A673 (cell line): ENCODE measurements at regions not wholly inside any gene's neighbourhood (a gene's known extent, or its start where the extent isn't known, plus 50 kb on each side); places are given as distances from the start of the nearest gene placed in this dataset.

Source experiments
- BruUV-seq: library from RNA; stranded (reverse); fragments of 400-500 nt; replicated peaks from 2 replicates; lab custom pipeline; 2021; lab: Mats Ljungman, UMichigan
- CTCF ChIA-PET: fragments of 300-600 bp; sonication (Branson Sonifier 250); formaldehyde crosslinking; loops from one replicate; lab custom pipeline; 2022; ENCODE audit warnings: antibody characterized with exemption; lab: Charles Lee
- POLR2A ChIA-PET: fragments of 300-600 bp; sonication (Branson Sonifier 250); formaldehyde crosslinking; loops from one replicate; lab custom pipeline; 2022; ENCODE audit warnings: antibody characterized with exemption; ENCODE audit not compliant: low non-redundant PET; lab: Charles Lee
- DNase-seq: peaks from one replicate; pipeline ENCODE4 v3.0.0-alpha.2; 2015; ENCODE audit warnings: low spot score
- H3K27ac ChIP-seq: fragments of 200-600 bp; sonication (generic); 2 replicates; pipeline ENCODE4 v1.5.1; 2016; ENCODE audit warnings: mixed run types, low read depth, mild to moderate bottlenecking, mixed read lengths, antibody characterized with exemption, low read length; ENCODE audit not compliant: poor library complexity, severe bottlenecking
- H3K27me3 ChIP-seq: fragments of 200-600 bp; sonication (generic); replicated peaks from 2 replicates; pipeline ENCODE4 v1.6.1; 2017; ENCODE audit warnings: mixed run types, low read depth, mild to moderate bottlenecking, mixed read lengths, antibody characterized with exemption, low read length; ENCODE audit not compliant: insufficient read depth, poor library complexity
- H3K36me3 ChIP-seq: fragments of 200-600 bp; sonication (generic); 2 replicates; pipeline ENCODE4 v1.6.1; 2016; ENCODE audit warnings: mixed run types, mild to moderate bottlenecking, mixed read lengths, antibody characterized with exemption, low read length; ENCODE audit not compliant: insufficient read depth, poor library complexity, severe bottlenecking
- H3K4me1 ChIP-seq: fragments of 200-600 bp; sonication (generic); 2 replicates; pipeline ENCODE4 v1.6.1; 2017; ENCODE audit warnings: mixed run types, mild to moderate bottlenecking, mixed read lengths, antibody characterized with exemption, low read length; ENCODE audit not compliant: insufficient read depth, poor library complexity, severe bottlenecking
- H3K4me3 ChIP-seq: fragments of 200-600 bp; sonication (generic); 2 replicates; pipeline ENCODE4 v1.5.1; 2016; ENCODE audit warnings: low read depth, mixed run types, mild to moderate bottlenecking, mixed read lengths, low read length; ENCODE audit not compliant: poor library complexity, severe bottlenecking
- H3K9me3 ChIP-seq: fragments of 200-600 bp; sonication (generic); 2 replicates; pipeline ENCODE4 v1.6.1; 2016; ENCODE audit warnings: mixed run types, low read depth, mild to moderate bottlenecking, mixed read lengths, antibody characterized with exemption, low read length; ENCODE audit not compliant: poor library complexity, severe bottlenecking
- CTCF ChIP-seq: fragments of 300-800, 200-600 bp; sonication (generic); conservative IDR thresholded peaks from 2 replicates; pipeline ENCODE4 v1.5.1; 2017; ENCODE audit warnings: low read depth, mild to moderate bottlenecking, antibody characterized with exemption, low read length, moderate library complexity, mixed read lengths
- EZH2 ChIP-seq: fragments of 200-600 bp; sonication (generic); IDR thresholded peaks from 2 replicates; pipeline ENCODE4 v1.6.1; 2017; ENCODE audit warnings: borderline replicate concordance, low read depth, mild to moderate bottlenecking, mixed read lengths, antibody characterized with exemption, low read length; ENCODE audit not compliant: poor library complexity, severe bottlenecking
- intact Hi-C: fragments of 100-400 bp; cut with micrococcal nuclease; formaldehyde crosslinking; loops from one replicate; pipeline ENCODE4 v1.10.0; 2022; ENCODE audit not compliant: unreplicated experiment

- H3K36me3 ChIP-seq = no peaks in the 10 kb centered on the region
- no peak for TF ChIP-seq CTCF
- TF ChIP-seq EZH2 = no peak
- peak; percentile 61 for DNase-seq
These were observed 139.5 kb downstream of the ZNF326 start for GRCh38 chr1:90134175-90134955.

GRCh38 chr1:90133133-90133532, 138.2 kb downstream of the ZNF326 start:
- POLR2A ChIA-PET = interaction anchor here (0.6 kb wide), 1 partner anchor 510 kb away, joined by 4 read pairs; no protein-coding TSS in a partner anchor
- Histone ChIP-seq H3K36me3 (no peaks in the 10 kb centered on the region), H3K27me3 (no peaks in the 10 kb centered on the region), H3K9me3 (peaks cover 10% of the 10 kb centered on the region), H3K4me1 (peaks cover 48% of the 10 kb centered on the region), H3K27ac (peak overlapping the region; percentile 15), H3K4me3 (no peak overlapping the region)
- CTCF ChIA-PET = interaction anchor here (0.5 to 1.2 kb wide), 7 partner anchors 146 to 1033 kb away, joined by 3 to 5 read pairs (median 3); no protein-coding TSS in a partner anchor
- peak; percentile 93 for DNase-seq
- intact Hi-C loops = loop anchor here (1.0 to 10.0 kb wide), 8 partner anchors 66 to 1034 kb away; no protein-coding TSS in a partner anchor
- TF ChIP-seq EZH2 (no peak), CTCF (peak; percentile 86)
- BruUV-seq = no TSS peak

More at GRCh38 chr1:90134175-90134955, 139.5 kb downstream of the ZNF326 start:
- peaks cover 10% of the 10 kb centered on the region for H3K9me3 ChIP-seq
- peaks cover 37% of the 10 kb centered on the region for H3K4me1 ChIP-seq
- ChIA-PET POLR2A (interaction anchor here (0.7 kb wide), 1 partner anchor 33 kb away, joined by 6 read pairs; no protein-coding TSS in a partner anchor), CTCF (interaction anchor here (0.9 kb wide), 2 partner anchors 1031 to 1032 kb away, joined by 3 read pairs; no protein-coding TSS in a partner anchor)
- no peak overlapping the region for H3K27ac ChIP-seq
- intact Hi-C loops = loop anchor here (5.0 to 10.0 kb wide), 6 partner anchors 67 to 1033 kb away; no protein-coding TSS in a partner anchor
- BruUV-seq = TSS peak; percentile 61
- H3K4me3 ChIP-seq = no peak overlapping the region
- no peaks in the 10 kb centered on the region for H3K27me3 ChIP-seq

GRCh38 chr1:90132306-90132705, 137.4 kb downstream of the ZNF326 start:
- CTCF ChIA-PET = interaction anchor here (0.5 to 1.2 kb wide), 6 partner anchors 158 to 1034 kb away, joined by 3 to 4 read pairs (median 3); no protein-coding TSS in a partner anchor
- intact Hi-C loops = loop anchor here (2.0 to 10.0 kb wide), 7 partner anchors 65 to 1035 kb away; no protein-coding TSS in a partner anchor
- BruUV-seq = no TSS peak

More at GRCh38 chr1:90132306-90132705, 137.4 kb downstream of the ZNF326 start:
- no peak overlapping the region for H3K27ac ChIP-seq
- H3K27me3 ChIP-seq = no peaks in the 10 kb centered on the region
- no peaks in the 10 kb centered on the region for H3K36me3 ChIP-seq
- no peak overlapping the region for H3K4me3 ChIP-seq
- H3K4me1 ChIP-seq = peaks cover 57% of the 10 kb centered on the region
- POLR2A ChIA-PET = interaction anchor here (0.6 kb wide), 1 partner anchor 511 kb away, joined by 4 read pairs; no protein-coding TSS in a partner anchor
- peaks cover 7% of the 10 kb centered on the region for H3K9me3 ChIP-seq
- DNase-seq = no peak
- TF ChIP-seq CTCF (no peak), EZH2 (no peak)
